ENCODE measurements at regions not wholly inside any gene's neighbourhood (a gene's known extent, or its start where the extent isn't known, plus 50 kb on each side); places are given as distances from the start of the nearest gene placed in this dataset.

DNA sequence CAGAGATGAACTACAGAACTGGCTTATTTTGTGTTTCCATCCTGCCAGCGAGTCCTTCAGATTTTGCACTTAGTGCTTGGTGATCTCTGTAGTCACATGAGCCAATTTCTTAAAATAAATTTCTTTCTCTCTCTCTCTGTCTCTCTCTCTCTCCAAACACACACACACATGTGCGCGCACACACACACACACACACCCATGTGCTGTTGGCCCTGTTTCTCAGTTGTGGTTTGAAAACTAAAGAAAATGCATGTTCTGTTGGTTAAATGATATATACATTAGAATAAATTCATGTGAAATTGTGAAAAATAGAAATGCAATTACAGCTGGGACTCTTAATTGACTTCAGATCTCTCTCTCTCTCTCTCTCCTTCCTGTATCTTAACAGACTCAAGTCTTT, 399.3 kb downstream of the FAT4 start:
- no peaks in the 10 kb centered on the region for H3K4me1 Mint-ChIP-seq (ENCODE audit: unreplicated experiment)
- H3K9me3 Mint-ChIP-seq (ENCODE audit: unreplicated experiment), result no peaks in the 10 kb centered on the region
- TF ChIP-seq, protein P1, sequence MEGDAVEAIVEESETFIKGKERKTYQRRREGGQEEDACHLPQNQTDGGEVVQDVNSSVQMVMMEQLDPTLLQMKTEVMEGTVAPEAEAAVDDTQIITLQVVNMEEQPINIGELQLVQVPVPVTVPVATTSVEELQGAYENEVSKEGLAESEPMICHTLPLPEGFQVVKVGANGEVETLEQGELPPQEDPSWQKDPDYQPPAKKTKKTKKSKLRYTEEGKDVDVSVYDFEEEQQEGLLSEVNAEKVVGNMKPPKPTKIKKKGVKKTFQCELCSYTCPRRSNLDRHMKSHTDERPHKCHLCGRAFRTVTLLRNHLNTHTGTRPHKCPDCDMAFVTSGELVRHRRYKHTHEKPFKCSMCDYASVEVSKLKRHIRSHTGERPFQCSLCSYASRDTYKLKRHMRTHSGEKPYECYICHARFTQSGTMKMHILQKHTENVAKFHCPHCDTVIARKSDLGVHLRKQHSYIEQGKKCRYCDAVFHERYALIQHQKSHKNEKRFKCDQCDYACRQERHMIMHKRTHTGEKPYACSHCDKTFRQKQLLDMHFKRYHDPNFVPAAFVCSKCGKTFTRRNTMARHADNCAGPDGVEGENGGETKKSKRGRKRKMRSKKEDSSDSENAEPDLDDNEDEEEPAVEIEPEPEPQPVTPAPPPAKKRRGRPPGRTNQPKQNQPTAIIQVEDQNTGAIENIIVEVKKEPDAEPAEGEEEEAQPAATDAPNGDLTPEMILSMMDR (IDR thresholded peaks at IDR 0.05; ENCODE audit: unreplicated experiment), result no peak
- no peaks in the 10 kb centered on the region for H3K36me3 Mint-ChIP-seq (ENCODE audit: low read depth, unreplicated experiment)
- DNase-seq (ENCODE audit: low spot score), result no peak
- no peaks in the 10 kb centered on the region for H3K27me3 Mint-ChIP-seq (ENCODE audit: unreplicated experiment)
- no peak overlapping the region for H3K4me3 Mint-ChIP-seq (ENCODE audit: unreplicated experiment)
- no peak overlapping the region for H3K27ac Mint-ChIP-seq (ENCODE audit: unreplicated experiment)

DNA sequence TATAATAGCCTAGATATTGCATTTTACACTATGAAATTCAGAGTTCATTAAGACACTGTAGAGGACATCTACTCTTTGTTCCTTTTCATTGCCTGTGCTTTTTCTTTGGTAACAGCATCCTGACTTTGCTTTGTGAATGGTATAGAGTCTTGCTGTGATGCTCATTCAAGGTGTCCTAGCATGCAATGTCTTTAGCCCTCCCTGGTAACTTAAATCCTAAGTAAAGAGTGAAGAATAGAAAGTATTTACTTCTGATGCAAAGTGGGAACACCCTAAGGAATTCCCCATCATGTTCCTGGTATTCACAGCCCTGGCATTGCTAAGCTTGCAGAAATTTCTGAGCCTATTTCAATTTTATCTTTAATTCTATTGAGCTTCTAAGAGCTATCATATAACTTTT, 400.1 kb downstream of the FAT4 start:
- Mint-ChIP-seq H3K9me3 (ENCODE audit: unreplicated experiment) (no peaks in the 10 kb centered on the region), H3K36me3 (ENCODE audit: low read depth, unreplicated experiment) (no peaks in the 10 kb centered on the region), H3K4me3 (ENCODE audit: unreplicated experiment) (no peak overlapping the region), H3K27ac (ENCODE audit: unreplicated experiment) (no peak overlapping the region), H3K27me3 (ENCODE audit: unreplicated experiment) (no peaks in the 10 kb centered on the region), H3K4me1 (ENCODE audit: unreplicated experiment) (no peaks in the 10 kb centered on the region)
- TF ChIP-seq, protein P1 (IDR thresholded peaks at IDR 0.05; ENCODE audit: unreplicated experiment), result no peak
- no peak for DNase-seq (ENCODE audit: low spot score)

DNA sequence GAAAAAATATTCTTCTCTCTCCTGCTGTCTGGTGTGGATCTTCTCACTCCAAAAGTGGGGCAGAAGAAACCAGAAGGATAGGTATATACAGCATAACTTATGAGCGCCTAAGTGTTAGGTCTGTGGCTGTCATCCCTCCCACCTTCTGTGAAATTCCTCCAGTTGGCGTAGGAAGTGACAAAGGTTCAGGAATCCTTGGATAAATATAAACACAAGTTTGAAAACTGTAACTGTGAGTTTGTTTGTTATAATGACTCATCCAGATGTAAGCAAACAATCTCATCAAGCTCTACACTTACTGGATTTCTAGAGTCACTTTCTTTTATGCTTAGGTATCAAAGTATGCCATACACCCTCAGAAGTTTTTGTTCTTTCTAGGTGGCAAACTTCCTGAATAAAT, 405.2 kb downstream of the FAT4 start:
- no peak overlapping the region for H3K27ac Mint-ChIP-seq (ENCODE audit: unreplicated experiment)
- no peak overlapping the region for H3K4me3 Mint-ChIP-seq (ENCODE audit: unreplicated experiment)
- TF ChIP-seq, protein P1 (IDR thresholded peaks at IDR 0.05; ENCODE audit: unreplicated experiment), result no peak
- no peaks in the 10 kb centered on the region for H3K36me3 Mint-ChIP-seq (ENCODE audit: low read depth, unreplicated experiment)
- DNase-seq (ENCODE audit: low spot score), result no peak
- no peaks in the 10 kb centered on the region for H3K9me3 Mint-ChIP-seq (ENCODE audit: unreplicated experiment)
- H3K27me3 Mint-ChIP-seq (ENCODE audit: unreplicated experiment), result no peaks in the 10 kb centered on the region
- H3K4me1 Mint-ChIP-seq (ENCODE audit: unreplicated experiment), result no peaks in the 10 kb centered on the region

DNA sequence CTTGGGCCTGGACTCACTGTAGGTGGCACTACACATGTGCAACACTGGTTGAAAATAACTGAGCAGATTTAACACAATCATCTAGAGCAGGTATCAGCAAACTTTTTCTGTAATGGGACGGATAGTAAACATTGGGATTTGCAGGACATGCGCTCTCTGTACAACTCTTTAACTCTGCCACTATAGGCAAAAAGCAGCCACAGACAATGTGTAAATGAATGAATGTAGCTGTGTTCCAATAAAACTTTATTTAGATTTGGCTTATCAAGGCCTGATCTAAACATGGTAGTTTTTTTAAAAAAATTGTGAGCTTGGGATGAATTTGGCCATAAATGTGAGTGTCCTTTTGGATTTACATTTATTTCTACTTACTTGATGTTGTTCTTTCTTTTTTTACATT, 407.3 kb downstream of the FAT4 start:
- TF ChIP-seq, protein P1 (IDR thresholded peaks at IDR 0.05; ENCODE audit: unreplicated experiment), result no peak
- H3K9me3 Mint-ChIP-seq (ENCODE audit: unreplicated experiment), result no peaks in the 10 kb centered on the region
- no peaks in the 10 kb centered on the region for H3K36me3 Mint-ChIP-seq (ENCODE audit: low read depth, unreplicated experiment)

DNA sequence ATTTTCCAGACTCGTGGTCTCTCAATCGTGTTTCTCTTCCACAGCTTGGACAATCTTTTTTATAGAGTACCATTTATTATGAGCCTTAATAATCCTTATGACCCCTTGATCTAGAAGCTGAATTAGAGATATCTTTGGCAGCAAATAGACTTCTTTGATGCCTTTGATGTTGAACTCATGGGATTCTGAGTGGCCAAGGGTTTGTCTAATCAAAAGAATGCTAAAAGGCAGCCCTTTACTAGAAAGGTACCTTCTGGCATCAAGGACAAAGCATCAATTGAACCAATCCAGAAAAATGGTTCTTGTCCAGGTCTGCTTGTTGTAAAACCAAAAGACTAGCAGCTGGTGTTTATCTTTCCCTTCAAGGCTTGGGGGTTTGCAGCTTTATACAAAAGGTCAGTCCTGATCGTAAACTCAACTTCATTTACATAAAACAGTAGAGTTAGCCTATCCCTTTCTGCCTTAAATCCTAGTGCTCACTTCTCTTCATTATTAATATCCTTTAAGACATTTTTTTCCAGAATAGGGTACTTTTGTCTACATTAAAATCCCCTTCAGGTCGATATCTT, 411.3 kb downstream of the FAT4 start:
- Mint-ChIP-seq H3K27me3 (ENCODE audit: unreplicated experiment) (no peaks in the 10 kb centered on the region), H3K9me3 (ENCODE audit: unreplicated experiment) (no peaks in the 10 kb centered on the region), H3K4me3 (ENCODE audit: unreplicated experiment) (no peak overlapping the region), H3K36me3 (ENCODE audit: low read depth, unreplicated experiment) (no peaks in the 10 kb centered on the region), H3K4me1 (ENCODE audit: unreplicated experiment) (peaks cover 13% of the 10 kb centered on the region), H3K27ac (ENCODE audit: unreplicated experiment) (no peak overlapping the region)
- DNase-seq (ENCODE audit: low spot score), result no peak
- TF ChIP-seq, protein P1 (IDR thresholded peaks at IDR 0.05; ENCODE audit: unreplicated experiment), result no peak

More for the DNA sequence above, 407.3 kb downstream of the FAT4 start:
- Mint-ChIP-seq H3K4me1 (ENCODE audit: unreplicated experiment) (no peaks in the 10 kb centered on the region), H3K27me3 (ENCODE audit: unreplicated experiment) (no peaks in the 10 kb centered on the region), H3K27ac (ENCODE audit: unreplicated experiment) (no peak overlapping the region), H3K4me3 (ENCODE audit: unreplicated experiment) (no peak overlapping the region)
- no peak for DNase-seq (ENCODE audit: low spot score)
